GM21526 (cell line): ENCODE measurements at regions not wholly inside any gene's neighbourhood (a gene's known extent, or its start where the extent isn't known, plus 50 kb on each side); places are given as distances from the start of the nearest gene placed in this dataset.
A peak's percentile ranks its signal among the peaks of the same experiment; 100 is the strongest.

ENCODE experiments used
- ATAC-seq: cut with Tn5 transposase; IDR thresholded peaks from one replicate; pipeline ENCODE4 v1.9.1; 2021; ENCODE audit warnings: moderate library complexity; ENCODE audit not compliant: unreplicated experiment, low FRiP score

GRCh38 chr5:35331956-35332950 lies 102.0 kb upstream of the PRLR start:
- ATAC-seq: no peak

DNA sequence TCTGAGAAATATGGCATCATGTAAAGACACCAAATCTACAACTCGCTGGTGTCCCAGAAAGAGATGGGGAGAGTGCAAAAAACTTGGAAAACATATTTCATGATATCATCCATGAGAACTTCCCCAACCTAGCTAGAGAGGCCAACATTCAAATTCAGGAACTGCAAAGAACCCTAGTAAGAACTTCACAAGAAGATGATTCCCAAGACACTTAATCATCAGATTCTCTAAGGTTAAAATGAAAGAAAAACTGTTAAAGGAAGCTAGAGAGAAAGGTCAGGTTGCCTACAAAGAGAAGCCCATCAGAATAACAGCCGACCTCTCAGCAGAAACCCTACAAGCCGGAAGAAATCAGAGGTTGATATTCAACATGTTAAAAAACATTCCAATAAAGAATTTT lies 95.5 kb upstream of the PRLR start:
- no peak for ATAC-seq

DNA sequence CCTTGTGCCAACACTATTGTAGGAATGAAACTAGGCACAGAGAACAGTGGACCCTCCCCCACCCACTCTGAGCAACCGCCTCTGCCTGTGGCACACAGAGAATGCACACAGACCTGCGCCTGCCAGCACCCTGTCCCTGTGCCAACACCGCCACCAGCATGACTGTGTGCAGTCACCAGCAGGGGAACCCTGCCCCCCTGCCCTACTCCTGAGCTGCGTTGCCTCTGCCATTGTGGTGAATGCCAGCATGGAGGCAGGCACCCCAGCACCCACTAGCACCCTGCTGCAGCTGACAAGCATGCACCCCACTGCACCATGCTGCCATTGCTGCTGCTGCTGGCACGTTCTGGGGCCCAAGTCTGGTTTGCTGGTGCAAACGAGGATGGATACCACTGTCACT lies 94.4 kb upstream of the PRLR start:
- ATAC-seq: no peak

DNA sequence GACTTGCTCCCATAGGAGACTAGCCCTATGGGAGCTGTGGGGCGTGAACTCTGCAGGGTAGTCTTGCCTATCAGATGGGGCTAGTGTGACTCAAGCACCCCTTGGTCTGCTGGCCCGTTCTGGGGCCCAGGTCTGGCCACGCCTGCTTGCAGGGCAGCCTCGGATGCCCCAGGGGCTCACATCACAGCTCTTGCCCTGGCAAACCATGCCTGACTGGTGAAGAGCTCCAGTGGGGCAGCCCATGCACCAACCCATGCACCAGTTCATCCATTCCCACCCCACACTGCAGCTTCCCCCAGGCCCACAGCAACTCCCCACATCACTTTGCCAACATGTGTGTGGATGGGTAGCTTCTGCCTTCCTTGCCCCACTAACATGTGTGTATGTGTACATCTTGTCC lies 93.9 kb upstream of the PRLR start:
- no peak for ATAC-seq

DNA sequence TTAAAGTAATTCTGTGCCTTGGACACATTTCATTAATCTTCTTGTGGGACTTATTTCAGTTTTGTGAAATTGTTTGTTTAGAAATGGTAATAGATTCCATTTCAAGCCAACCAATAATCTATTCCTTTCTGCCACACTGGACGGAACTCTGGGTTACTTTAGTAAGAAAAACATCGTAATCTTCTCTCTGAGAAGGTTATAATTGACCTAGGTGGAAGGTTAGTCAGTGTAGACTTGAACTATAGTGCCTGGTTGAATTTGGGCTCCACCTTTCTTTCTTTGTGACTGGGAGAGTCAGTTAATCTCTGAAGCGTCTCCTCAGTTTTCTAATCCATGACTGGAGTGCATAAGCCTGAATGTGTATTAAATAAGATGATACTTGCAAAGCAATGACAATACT lies 89.7 kb upstream of the PRLR start:
- peak; percentile 3 for ATAC-seq

GRCh38 chr5:35319333-35320002 lies 89.2 kb upstream of the PRLR start:
- ATAC-seq: peak; percentile 99

DNA sequence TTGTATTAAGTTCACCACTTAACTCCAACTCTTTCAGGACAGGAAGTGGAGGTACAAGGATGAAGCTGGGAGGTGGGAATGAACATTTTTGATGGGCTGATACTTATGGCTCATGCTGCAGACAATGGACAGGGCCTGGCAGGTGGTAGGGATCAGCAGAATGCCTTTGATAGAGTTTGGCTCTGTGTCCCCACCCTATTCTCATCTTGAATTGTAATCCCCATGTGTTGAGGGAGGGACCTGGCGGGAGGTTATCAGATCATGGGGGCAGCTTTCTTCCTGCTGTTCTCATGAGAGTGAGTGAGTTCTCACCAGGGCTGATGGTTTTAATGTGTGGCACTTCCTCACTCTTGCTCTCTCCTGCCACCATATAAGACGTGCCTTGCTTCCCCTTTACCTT lies 87.3 kb upstream of the PRLR start:
- ATAC-seq: no peak

DNA sequence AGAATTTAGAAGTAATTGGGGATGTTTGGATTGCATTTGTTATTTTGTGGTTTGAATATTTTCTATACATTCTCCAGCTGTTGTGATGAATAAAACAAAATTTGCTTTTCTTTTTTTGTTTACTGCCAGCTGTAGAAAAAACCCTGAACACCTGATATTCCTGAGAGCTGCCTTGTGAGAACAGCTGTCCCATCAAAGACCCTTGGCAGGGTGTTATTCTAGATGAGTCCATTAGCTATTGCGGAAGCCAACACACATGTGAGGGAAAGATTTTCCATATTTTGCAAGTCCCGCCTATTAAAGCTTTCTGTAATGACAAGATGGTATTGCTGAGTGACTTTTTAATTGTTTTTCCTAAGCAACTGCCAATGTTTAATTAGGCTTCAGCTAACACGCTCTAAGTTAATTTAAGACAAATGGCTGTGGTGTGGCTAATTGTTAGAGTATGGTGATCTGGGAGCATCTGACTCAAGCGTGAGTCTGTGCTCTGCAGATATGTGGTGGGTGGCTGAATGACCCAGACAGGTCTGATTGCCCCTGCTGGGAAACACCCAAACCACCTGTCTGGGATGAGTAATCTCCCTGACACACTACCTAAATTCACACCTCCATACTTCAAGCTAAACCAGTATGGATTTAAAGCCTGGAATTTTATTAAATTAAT lies 86.5 kb upstream of the PRLR start:
- ATAC-seq: no peak

GRCh38 chr5:35313291-35313690 lies 83.0 kb upstream of the PRLR start:
- no peak for ATAC-seq

DNA sequence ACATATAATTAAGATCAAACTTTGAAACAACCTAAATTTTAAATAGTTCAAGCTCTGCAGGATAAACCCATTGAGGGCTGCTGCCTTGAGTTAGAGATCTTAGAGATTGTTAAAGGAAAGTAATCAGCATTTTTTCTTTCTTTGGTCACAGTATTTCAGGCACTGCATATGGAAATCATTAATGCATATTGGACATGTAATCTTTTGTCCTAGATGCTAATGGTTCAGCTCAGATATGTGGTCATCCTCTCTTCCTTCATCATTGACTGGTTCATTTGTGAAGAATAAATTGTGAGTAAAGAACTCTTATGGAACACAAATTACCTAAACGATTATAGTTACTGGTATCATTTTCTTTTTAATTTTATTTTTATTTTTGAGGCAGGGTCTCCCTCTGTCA lies 82.0 kb upstream of the PRLR start:
- no peak for ATAC-seq

- ATAC-seq: no peak
Observed at GRCh38 chr5:35309365-35310130, 79.3 kb upstream of the PRLR start.

GRCh38 chr5:35308421-35308820 lies 78.1 kb upstream of the PRLR start:
- ATAC-seq: no peak

DNA sequence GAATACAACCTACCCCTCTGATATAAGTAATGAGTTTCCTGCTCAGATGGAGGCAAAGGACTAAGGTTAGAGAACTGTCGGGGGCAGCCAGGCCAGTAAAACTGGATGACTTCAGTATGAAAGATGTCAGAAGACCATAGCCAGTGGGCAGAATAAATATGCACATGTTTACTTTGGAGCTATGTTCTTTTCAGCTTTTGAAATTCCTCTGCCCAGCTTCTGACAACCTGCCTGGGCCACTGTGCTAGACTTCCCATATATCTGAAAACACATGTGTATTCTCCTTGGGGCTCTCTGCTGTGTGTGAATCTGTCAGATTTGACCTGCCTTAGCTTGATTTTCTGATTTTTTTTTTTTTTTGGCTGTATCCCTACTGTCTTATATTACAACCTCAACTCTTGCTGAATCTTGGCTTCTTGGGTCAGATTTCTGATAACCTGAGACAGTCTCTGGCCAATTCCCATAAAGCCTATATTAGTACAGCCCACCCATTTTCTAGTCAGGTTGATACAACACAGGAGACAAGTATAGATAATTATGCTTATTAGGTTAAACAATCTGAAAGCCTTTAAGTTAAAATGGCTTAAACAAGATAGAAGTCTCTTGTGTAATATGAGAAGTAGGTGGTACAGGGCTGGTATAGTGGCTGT lies 76.6 kb upstream of the PRLR start:
- ATAC-seq: no peak

DNA sequence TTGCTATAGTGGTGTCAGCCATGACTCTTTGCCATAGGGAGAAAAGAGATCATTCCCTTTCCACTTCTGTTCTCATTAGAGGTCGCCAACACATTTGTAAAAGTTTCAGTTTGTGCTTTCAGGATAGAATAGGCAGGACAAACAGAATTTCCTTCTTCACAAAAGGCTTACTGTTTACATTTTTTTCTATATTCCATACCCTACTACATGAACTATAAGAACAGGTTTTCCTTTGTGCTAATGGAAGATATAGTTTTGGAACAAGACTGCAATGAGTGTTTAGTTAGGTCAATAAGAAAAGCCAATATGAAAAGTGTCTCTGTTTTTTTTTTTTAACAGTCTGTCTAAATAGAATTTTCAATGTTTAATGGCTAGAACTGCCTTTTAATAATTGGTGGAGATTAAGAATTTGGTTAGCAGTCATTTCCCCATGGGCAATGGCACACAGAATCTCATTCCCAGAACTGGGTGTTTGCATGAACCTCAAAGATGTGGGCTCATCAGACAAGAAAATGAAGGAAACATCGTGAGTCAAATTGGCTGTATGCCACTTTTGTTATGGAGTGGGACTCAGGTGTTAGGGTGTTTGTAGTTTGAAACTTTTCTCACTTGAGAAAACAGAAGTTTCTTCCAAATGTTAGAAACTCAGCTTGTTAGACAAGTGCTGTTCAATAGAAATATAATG lies 75.2 kb upstream of the PRLR start:
- ATAC-seq: no peak

GRCh38 chr5:35304291-35304690 lies 74.0 kb upstream of the PRLR start:
- ATAC-seq: no peak

DNA sequence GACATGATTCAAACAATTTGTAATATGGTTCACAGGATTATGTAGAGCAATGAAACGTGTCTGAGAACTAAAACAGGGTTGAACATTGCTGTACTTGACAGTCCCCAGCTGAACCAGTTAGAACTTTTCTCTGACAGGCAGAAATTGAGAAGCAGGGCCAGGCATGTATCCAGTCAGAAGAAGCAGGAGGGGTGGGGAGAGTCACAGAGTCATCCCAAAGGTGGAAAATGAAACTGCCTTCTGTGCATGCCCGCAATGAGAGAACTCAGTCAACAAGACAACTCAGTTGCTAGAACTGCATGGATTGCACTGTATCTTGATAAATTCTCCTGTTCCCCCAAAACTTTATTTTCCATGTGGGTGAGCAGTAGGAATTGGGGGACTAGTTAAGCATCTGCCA lies 72.9 kb upstream of the PRLR start:
- ATAC-seq: no peak

DNA sequence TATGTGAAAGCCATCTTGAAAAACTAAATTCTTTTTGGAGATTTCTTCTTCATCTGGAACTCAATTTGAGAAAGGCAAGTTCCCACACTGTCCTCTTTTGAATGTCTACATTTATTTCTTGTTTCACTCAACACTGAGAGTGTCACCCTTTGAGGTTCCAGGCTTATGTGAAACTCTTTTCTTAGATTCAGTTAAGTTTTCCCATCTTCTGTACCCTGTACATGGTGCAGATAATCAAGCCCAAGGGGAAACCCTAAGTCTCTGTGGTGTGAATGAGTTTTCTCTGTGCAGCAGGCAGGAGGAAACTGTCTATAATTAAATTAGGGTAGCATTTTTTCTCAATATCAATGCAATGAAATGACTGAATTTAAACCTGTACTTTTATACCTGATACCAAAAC lies 72.3 kb upstream of the PRLR start:
- peak; percentile 90 for ATAC-seq

- no peak for ATAC-seq
Observed at GRCh38 chr5:35297755-35298154, 67.5 kb upstream of the PRLR start.

DNA sequence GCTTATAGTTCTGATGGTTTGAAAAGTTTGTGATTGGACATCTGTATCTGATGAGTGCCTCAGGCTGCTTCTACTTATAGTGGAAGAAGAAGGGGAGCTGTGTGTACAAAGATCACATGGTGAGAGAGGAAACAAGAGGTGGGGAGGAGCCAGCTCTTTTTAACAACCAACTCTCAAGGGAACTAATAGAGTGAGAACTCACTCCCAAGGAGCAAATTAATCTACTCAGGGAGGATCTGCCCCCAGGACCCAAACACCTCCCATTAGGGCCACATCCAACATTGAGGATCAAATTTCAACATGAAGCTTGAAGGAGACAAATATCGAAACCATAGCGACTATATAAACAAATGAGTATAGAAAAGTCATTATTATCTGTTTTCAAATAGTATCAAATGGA lies 64.7 kb upstream of the PRLR start:
- no peak for ATAC-seq

DNA sequence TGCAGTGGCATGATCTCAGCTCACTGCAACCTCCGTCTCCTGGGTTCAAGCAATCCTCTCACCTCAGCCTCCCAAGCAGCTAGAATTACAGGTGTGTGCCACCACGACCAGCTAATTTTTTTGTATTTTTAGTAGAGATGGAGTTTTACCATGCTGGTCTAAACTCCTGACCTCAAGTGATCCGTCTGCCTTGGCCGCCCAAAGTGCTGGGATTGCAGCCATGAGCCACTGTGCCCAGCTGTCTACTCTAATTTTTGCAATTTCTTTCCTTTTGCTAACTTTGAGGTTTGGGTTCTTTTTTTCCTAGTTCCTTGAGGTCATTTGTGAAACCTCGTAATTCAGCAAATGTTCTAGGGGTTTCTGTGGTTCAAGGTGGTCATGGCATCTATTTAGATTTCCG lies 63.7 kb upstream of the PRLR start:
- ATAC-seq: no peak
